Bronchial epithelial cell (primary cell): ENCODE measurements at regions not wholly inside any gene's neighbourhood (a gene's known extent, or its start where the extent isn't known, plus 50 kb on each side); places are given as distances from the start of the nearest gene placed in this dataset.

Experiments used
- DNase-seq: peaks from one replicate; pipeline ENCODE4 v3.0.0-alpha.2; 2010; ENCODE audit warnings: low read depth
- FAIRE-seq: peaks from 2 replicates; lab custom pipeline; 2011; peaks lifted over from hg19 to GRCh38; lab: Jason Lieb, UNC
- H3K27me3 ChIP-seq: 2 replicates; pipeline ENCODE4 v1.5.1; 2011; ENCODE audit warnings: low read length; ENCODE audit not compliant: control insufficient read depth, insufficient read depth
- H3K36me3 ChIP-seq: 2 replicates; pipeline ENCODE4 v1.5.1; 2011; ENCODE audit warnings: low read length; ENCODE audit not compliant: control insufficient read depth, insufficient read depth
- H3K4me3 ChIP-seq: 2 replicates; pipeline ENCODE4 v1.5.1; 2011; ENCODE audit warnings: mild to moderate bottlenecking, low read depth, low read length, control low read depth
- CTCF ChIP-seq: IDR thresholded peaks from 2 replicates; pipeline ENCODE4 v1.5.1; 2011; ENCODE audit warnings: mild to moderate bottlenecking, moderate library complexity, low read length, control low read depth, inconsistent platforms; ENCODE audit not compliant: insufficient read depth, severe bottlenecking

GRCh38 chr2:38466409-38466808 lies 89.3 kb upstream of the ATL2 start:
- H3K4me3 ChIP-seq: no peak overlapping the region
- DNase-seq (no peak), FAIRE-seq (no peak)
- no peaks in the 10 kb centered on the region for H3K36me3 ChIP-seq
- H3K27me3 ChIP-seq: no peaks in the 10 kb centered on the region
- no peak for TF ChIP-seq CTCF

- peak; percentile 49 for DNase-seq
- no peak for FAIRE-seq
- TF ChIP-seq CTCF: peak; percentile 74
- Histone ChIP-seq H3K36me3 (no peaks in the 10 kb centered on the region), H3K27me3 (no peaks in the 10 kb centered on the region), H3K4me3 (no peak overlapping the region)
These were observed 88.7 kb upstream of the ATL2 start for GRCh38 chr2:38465789-38466127.

DNA sequence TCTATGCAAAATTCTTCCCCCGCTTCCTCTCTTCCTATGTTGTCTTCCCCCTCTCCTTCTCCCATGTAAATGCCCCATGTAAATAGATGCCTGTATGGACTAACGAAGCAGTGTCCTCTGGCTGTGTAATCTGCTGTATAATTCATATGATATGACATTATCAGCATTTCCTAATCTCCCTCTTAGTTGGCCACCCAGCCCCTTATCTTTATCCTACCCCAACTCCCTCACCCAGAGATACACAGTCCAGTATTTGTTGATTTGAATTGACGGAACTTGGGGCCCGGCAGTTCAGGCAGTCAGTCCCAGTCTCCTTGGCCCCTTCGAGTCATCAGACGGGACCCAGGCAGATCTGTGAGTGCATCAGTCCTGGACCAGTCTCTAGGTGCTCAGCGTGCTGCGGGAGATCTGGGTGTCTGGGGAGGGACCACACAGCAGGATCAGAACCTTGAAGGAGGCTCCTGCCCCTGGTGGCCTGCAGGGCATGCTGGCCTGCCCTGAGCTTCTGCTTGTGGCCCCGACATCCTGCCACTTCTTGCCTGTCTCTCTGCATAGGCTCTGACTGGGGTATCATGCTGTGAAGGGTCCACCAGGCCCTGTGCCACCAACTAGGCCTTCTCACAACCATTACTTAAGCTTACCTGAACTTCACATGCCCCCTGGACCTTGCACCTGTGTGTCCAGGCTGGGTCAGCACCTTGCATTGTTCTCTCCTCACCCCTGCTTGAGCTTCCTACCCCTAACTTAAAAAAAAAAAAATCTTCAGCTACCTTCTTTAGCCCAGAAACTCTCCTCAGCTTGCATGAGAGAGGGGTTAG lies 88.1 kb upstream of the ATL2 start:
- FAIRE-seq: no peak
- no peak for TF ChIP-seq CTCF
- Histone ChIP-seq H3K36me3 (no peaks in the 10 kb centered on the region), H3K27me3 (no peaks in the 10 kb centered on the region), H3K4me3 (no peak overlapping the region)
- no peak for DNase-seq

GRCh38 chr2:38463752-38464151 lies 86.7 kb upstream of the ATL2 start:
- H3K4me3 ChIP-seq: no peak overlapping the region
- FAIRE-seq (no peak), DNase-seq (no peak)
- no peaks in the 10 kb centered on the region for H3K27me3 ChIP-seq
- no peaks in the 10 kb centered on the region for H3K36me3 ChIP-seq
- no peak for TF ChIP-seq CTCF

- Histone ChIP-seq H3K27me3 (no peaks in the 10 kb centered on the region), H3K4me3 (no peak overlapping the region), H3K36me3 (no peaks in the 10 kb centered on the region)
- FAIRE-seq (no peak), DNase-seq (peak; percentile 100)
- no peak for TF ChIP-seq CTCF
These were observed 85.1 kb upstream of the ATL2 start for GRCh38 chr2:38462121-38462661.
